ENCODE measurements at regions not wholly inside any gene's neighbourhood (a gene's known extent, or its start where the extent isn't known, plus 50 kb on each side); places are given as distances from the start of the nearest gene placed in this dataset.

DNA sequence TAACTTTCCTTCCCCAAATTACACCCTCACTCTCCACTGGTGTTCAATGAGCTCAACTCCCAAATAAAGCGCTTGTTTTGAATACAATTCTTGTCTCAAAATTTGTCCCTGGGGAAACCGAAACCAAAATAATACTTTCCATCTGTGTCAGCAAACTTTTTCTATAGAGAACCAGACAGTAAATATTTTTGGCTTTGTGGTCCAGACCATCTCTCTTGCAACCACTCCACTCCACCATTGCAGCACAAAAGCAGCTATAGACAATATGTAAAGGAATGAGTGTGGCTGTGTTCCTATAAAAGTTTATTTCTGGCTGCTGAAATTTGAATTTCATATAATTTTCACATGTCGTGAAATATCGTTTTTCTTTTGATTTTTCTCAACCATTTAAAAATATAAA, 84.6 kb upstream of the ERCC4 start:
- no peaks in the 10 kb centered on the region for H3K27me3 ChIP-seq (ENCODE audit: control insufficient read depth, insufficient read depth, low read length)
- no peak overlapping the region for H3K4me3 ChIP-seq (ENCODE audit: low read depth, low read length)
- no peaks in the 10 kb centered on the region for H3K9me3 ChIP-seq (ENCODE audit: control insufficient read depth, low read length)
- no peak overlapping the region for H3K9ac ChIP-seq
- H3K4me2 ChIP-seq (ENCODE audit: low read length), result no peak overlapping the region
- H3K4me1 ChIP-seq, result no peaks in the 10 kb centered on the region
- TF ChIP-seq CTCF (IDR thresholded peaks at IDR 0.05), result no peak
- H3K79me2 ChIP-seq, result no peaks in the 10 kb centered on the region
- H3K27ac ChIP-seq, result no peak overlapping the region
- no peak overlapping the region for H2AFZ ChIP-seq
- H3K36me3 ChIP-seq (ENCODE audit: control insufficient read depth, insufficient read depth, low read length), result no peaks in the 10 kb centered on the region

DNA sequence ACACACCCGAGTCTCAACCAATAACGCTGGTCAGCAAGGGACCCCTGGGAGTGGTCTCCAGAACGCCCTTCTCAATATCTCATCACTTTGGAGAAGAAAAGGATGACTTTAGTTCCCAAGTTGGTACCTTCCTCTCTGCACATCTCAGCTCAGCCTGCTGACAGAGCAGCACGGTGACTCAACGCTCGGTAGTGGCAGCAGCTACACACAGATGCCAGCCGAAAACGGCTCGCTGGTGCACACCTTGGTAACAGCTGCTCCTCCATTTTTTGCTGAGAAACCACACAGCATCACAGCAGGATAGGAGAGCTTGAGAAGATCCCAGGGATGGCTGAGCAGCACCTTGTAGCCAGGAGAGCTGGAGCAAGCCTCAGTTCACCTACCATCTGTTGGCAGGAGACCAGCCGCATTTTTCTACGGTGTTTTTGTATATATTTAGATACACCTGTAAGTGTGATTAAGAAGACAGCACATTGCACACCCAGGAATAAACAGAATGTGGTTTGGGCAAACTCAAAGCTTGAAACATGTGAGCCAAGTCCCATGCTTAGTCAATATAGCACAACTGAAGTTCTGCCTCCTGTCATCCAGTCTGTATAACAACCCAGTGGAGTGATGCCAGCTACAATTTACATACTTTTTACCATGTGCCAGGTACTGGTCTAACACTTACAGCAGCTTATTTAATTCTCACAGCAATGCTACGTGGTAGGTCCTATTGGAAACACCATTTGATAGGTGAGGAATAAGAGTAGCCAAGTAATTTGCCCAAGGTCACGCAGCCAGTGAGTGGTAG, 83.8 kb upstream of the ERCC4 start:
- no peaks in the 10 kb centered on the region for H3K4me1 ChIP-seq
- H3K36me3 ChIP-seq (ENCODE audit: control insufficient read depth, insufficient read depth, low read length), result no peaks in the 10 kb centered on the region
- H3K27ac ChIP-seq, result no peak overlapping the region
- no peak overlapping the region for H3K4me3 ChIP-seq (ENCODE audit: low read depth, low read length)
- no peaks in the 10 kb centered on the region for H3K79me2 ChIP-seq
- TF ChIP-seq CTCF (IDR thresholded peaks at IDR 0.05), result no peak
- no peaks in the 10 kb centered on the region for H3K9me3 ChIP-seq (ENCODE audit: control insufficient read depth, low read length)
- no peak overlapping the region for H3K9ac ChIP-seq
- no peak overlapping the region for H2AFZ ChIP-seq
- no peaks in the 10 kb centered on the region for H3K27me3 ChIP-seq (ENCODE audit: control insufficient read depth, insufficient read depth, low read length)
- no peak overlapping the region for H3K4me2 ChIP-seq (ENCODE audit: low read length)

DNA sequence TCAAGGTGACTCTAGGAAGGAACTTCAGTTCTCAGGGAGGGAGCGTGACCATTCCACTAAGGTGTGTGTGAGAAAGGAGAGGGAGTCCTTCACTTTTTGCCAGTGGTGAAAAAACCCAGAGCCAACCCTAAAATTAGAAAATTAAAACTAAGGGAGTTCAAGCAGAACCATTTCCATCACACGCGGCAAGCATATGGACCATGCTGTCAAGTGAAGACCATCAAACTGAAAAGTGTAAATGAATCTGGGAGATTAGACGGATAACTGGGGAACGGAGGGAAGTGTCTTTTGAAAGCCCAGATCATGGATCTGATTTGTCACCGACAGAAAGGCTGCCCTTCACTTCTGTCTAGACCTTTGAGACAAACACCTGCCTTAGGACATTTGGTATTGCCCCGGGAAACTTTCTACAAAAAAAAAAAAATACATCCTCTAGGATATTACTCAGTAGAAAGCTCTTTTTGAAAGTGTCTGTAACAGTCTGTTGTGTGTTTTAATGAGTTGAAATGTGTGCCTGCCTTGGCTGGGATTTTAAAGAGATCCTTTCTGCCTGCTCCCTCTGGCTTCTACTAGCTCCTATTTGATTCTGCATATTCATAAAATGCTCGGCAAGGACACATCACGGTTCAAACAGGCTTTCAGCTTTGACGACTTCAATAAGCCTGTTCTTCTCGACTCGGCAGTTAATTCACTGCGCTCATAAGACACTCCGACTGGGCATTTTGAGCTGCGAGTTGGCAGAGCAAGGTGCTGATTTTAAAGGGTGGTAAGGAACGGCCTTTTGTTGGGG, 81.4 kb upstream of the ERCC4 start:
- no peaks in the 10 kb centered on the region for H3K9me3 ChIP-seq (ENCODE audit: control insufficient read depth, low read length)
- H2AFZ ChIP-seq, result no peak overlapping the region
- no peak overlapping the region for H3K4me3 ChIP-seq (ENCODE audit: low read depth, low read length)
- no peaks in the 10 kb centered on the region for H3K79me2 ChIP-seq
- H3K4me1 ChIP-seq, result no peaks in the 10 kb centered on the region
- no peaks in the 10 kb centered on the region for H3K36me3 ChIP-seq (ENCODE audit: control insufficient read depth, insufficient read depth, low read length)
- no peak for TF ChIP-seq CTCF (IDR thresholded peaks at IDR 0.05)
- H3K27ac ChIP-seq, result no peak overlapping the region
- no peak overlapping the region for H3K4me2 ChIP-seq (ENCODE audit: low read length)
- no peaks in the 10 kb centered on the region for H3K27me3 ChIP-seq (ENCODE audit: control insufficient read depth, insufficient read depth, low read length)
- H3K9ac ChIP-seq, result no peak overlapping the region

DNA sequence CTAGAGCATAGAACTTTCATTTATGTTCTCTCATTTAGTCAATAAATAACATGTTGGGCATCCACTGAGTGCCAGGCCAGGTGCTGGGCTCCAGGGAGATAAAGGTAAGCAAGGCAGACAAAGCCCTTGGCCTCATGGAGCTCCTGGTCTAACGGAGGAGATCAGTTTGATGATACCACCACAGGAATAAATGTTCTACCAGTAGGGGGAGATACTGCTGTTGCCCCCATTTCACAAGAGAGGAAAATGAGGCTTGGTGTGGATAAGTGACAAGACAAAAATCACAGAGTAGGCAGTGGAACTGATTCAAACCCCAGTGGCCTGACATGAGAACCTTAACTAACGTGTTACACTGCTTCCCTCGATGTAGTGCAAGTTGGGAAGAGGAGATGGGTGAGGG, 80.4 kb upstream of the ERCC4 start:
- H3K36me3 ChIP-seq (ENCODE audit: control insufficient read depth, insufficient read depth, low read length), result no peaks in the 10 kb centered on the region
- H3K4me1 ChIP-seq, result no peaks in the 10 kb centered on the region
- H3K27ac ChIP-seq, result no peak overlapping the region
- H3K9me3 ChIP-seq (ENCODE audit: control insufficient read depth, low read length), result no peaks in the 10 kb centered on the region
- no peak overlapping the region for H2AFZ ChIP-seq
- no peak for TF ChIP-seq CTCF (IDR thresholded peaks at IDR 0.05)
- no peaks in the 10 kb centered on the region for H3K79me2 ChIP-seq
- no peak overlapping the region for H3K4me2 ChIP-seq (ENCODE audit: low read length)
- H3K27me3 ChIP-seq (ENCODE audit: control insufficient read depth, insufficient read depth, low read length), result no peaks in the 10 kb centered on the region
- no peak overlapping the region for H3K4me3 ChIP-seq (ENCODE audit: low read depth, low read length)
- H3K9ac ChIP-seq, result no peak overlapping the region
